ENCODE measurements at regions not wholly inside any gene's neighbourhood (a gene's known extent, or its start where the extent isn't known, plus 50 kb on each side); places are given as distances from the start of the nearest gene placed in this dataset.

DNA sequence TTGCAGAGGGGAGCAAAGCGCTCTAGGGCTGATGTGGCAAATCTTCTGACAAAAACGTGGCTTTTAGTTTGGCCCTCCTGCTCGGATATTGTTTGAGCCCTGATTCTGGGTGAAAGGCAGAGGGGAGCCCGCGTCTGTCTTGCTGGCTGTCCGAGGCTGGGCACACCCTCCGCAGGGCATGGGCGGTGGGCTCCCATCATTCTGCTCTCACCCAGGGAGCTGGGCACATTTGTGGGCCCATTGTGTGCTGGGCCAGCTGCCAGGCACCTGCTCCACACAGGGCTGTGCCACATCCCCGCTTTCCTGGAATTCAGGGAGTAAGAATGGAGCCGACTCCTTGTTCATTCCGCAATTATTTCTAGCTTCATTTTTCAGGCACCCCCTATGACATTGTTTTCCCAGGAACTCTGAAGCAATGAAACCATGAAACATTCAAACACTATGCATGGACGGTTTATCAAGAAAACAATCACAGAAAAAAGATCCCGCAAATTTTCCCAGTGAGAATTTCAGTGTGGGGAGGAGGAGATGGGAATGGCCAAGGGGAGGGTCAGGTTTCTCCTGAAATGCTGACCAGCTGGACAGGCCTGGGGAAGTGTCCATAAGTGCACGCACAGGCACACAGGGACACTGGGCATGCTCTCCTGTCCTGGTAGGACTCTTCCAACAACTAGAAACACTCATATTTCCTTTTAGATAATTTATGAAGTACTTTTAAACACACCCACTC, 341.1 kb downstream of the CXCL12 start:
- H3K36me3 Mint-ChIP-seq (ENCODE audit: low read depth): no peaks in the 10 kb centered on the region
- no peak overlapping the region for H3K4me3 Mint-ChIP-seq
- ATAC-seq (no peak), DNase-seq (no peak)
- H3K27ac Mint-ChIP-seq: no peak overlapping the region
- H3K4me1 Mint-ChIP-seq: peaks cover 4% of the 10 kb centered on the region
- H3K27me3 Mint-ChIP-seq: peaks cover 32% of the 10 kb centered on the region
- no peaks in the 10 kb centered on the region for H3K9me3 ChIP-seq (ENCODE audit: control insufficient read depth, low read length, poor library complexity, severe bottlenecking)

DNA sequence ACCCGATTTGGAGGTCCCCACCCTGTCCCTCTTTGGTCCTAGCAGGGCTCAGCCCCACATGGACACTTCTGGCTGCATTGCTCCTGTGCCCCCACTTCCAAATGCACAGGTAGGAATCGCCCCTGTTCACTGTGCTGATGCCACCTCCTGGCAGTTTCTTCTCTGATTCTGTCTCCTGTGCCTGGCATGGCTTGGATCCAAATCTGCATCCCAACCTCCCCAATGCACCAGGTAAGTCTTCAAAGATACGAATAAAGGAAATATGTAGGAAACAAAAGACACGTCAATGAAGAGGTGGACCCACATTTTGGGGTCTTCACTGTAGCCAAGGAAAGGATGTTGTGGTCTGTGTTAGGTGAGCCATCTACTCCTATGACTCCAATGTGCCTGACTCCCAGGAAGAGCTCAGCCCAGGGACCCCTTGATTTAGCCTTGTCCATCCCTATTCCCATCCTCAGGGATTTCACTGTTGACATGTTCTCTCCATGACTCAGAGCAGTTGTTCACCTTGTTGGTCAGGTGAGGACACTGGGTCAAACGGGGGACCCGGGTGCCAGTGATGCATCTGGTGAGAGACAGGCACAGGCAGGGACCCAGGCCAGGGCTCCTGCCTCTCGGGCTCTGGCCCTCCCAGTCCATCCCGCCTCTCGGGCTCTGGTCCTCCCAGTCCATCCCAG, 341.8 kb downstream of the CXCL12 start:
- DNase-seq (no peak), ATAC-seq (no peak)
- peaks cover 4% of the 10 kb centered on the region for H3K4me1 Mint-ChIP-seq
- H3K36me3 Mint-ChIP-seq (ENCODE audit: low read depth): no peaks in the 10 kb centered on the region
- H3K27me3 Mint-ChIP-seq: peaks cover 30% of the 10 kb centered on the region
- no peak overlapping the region for H3K27ac Mint-ChIP-seq
- no peak overlapping the region for H3K4me3 Mint-ChIP-seq
- no peaks in the 10 kb centered on the region for H3K9me3 ChIP-seq (ENCODE audit: control insufficient read depth, low read length, poor library complexity, severe bottlenecking)

DNA sequence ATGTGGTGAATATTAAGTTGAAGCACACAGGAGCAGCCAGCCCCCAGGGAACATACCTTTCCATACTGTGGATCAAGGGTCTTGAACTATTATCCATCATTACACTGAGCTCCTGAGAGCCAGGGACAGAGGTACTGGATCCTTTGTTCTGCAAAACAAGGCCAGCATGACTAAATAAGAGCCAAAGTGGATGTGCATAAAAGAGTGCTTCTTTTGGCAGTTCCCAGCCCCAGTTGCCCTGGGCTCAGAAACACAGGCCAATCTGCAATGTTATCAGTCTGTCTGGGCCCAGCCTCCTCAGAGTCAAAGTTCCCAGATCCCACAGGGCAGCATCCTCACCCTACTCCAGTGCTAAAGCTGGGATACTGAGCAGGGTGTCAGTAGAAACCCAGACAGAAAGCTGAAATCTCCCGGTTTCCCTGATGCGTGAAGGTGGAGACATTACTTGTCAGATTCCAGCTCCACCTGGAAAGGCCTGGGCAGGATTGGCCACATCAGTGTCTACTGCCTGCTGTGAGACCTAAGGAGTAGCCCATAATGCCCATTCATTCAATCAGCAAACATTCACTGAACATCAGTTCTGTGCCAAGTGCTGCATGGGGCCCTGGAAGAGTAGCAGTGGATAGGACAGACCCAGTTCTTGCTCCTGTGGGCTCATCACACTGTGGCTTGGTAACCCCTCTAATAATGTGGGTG, 342.7 kb downstream of the CXCL12 start:
- Mint-ChIP-seq H3K27me3 (peaks cover 21% of the 10 kb centered on the region), H3K36me3 (ENCODE audit: low read depth) (no peaks in the 10 kb centered on the region), H3K27ac (no peak overlapping the region), H3K4me1 (no peaks in the 10 kb centered on the region), H3K4me3 (no peak overlapping the region)
- ATAC-seq (no peak), DNase-seq (no peak)
- H3K9me3 ChIP-seq (ENCODE audit: control insufficient read depth, low read length, poor library complexity, severe bottlenecking): no peaks in the 10 kb centered on the region

DNA sequence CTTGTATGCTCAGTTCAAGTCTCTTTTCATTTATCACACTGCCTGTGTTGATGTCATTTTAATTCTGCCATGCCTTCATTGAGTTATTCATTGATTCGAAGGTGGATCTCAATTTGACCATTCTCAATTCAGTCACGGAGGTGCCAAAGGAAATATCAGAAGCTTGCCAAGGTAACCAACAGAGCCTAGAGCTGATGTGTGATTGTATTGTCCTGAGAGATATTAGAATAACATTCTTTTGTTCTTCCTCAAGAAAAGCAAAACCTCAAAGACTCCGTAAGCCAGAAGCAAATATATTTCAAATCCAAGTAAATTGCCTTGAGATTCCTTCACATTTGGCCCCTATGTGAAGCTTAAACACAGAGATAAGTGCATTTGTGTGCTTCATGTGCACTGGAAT, 345.3 kb downstream of the CXCL12 start:
- no peak overlapping the region for H3K4me3 Mint-ChIP-seq
- H3K36me3 Mint-ChIP-seq (ENCODE audit: low read depth): no peaks in the 10 kb centered on the region
- no peak for DNase-seq
- ATAC-seq: no peak
- H3K27me3 Mint-ChIP-seq: peaks cover 16% of the 10 kb centered on the region
- no peaks in the 10 kb centered on the region for H3K4me1 Mint-ChIP-seq
- no peak overlapping the region for H3K27ac Mint-ChIP-seq
- H3K9me3 ChIP-seq (ENCODE audit: control insufficient read depth, low read length, poor library complexity, severe bottlenecking): no peaks in the 10 kb centered on the region

DNA sequence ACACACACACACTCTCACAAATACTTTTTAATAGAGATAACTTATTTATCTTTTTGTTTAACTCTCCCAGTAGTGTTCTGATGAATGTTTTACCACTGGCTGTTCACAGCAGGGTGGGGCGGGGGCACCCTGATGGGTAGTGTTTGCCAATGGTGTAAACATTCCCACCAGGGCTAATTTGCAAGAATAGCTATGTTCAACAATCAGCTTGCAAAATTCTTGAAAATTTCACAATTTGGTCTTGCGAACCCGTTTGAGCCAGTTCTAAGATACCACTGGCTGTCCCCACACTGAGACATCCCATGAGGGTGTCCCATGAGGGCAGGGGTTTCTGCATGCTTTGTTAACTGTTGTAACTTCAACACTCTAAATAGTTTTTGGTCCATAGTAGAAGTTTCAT, 348.5 kb downstream of the CXCL12 start:
- ATAC-seq: no peak
- Mint-ChIP-seq H3K4me1 (no peaks in the 10 kb centered on the region), H3K4me3 (no peak overlapping the region), H3K27me3 (peaks cover 21% of the 10 kb centered on the region), H3K27ac (no peak overlapping the region), H3K36me3 (ENCODE audit: low read depth) (no peaks in the 10 kb centered on the region)
- H3K9me3 ChIP-seq (ENCODE audit: control insufficient read depth, low read length, poor library complexity, severe bottlenecking): no peaks in the 10 kb centered on the region
- DNase-seq: no peak

DNA sequence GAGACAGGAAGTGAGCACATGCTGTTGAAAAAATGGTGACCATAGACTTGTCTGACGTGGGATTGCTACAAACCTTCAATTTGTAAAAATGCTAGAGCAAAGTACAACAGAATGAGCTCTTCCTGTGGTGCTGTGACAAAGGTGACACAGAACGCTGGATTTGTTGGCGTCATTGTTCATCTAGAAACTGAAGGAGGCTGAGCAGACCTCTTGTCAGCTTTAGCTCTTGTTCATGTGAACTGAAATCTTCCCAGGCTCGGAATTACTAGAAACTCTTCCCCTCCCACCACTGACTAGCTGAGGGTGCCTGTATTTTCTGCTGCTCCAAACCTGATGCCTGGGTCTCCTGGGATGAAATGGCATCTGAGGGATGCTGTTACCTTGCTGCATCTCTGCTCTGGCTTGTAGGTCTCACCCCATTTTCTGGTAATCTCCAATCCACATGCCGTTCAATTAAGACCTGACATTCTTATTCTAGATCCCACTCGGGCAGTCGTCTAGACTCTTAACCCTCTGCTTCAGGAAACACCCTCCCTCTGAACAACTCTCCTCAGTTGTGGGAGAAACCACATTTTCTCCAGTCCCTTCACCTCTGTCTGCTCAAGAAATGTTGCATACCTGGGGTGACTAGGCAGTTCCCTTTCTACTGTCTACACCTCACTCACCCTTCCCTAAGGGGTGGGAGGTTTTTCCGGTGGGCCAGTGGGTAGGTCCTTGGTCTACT, 349.3 kb downstream of the CXCL12 start:
- Mint-ChIP-seq H3K4me1 (no peaks in the 10 kb centered on the region), H3K27ac (no peak overlapping the region), H3K36me3 (ENCODE audit: low read depth) (no peaks in the 10 kb centered on the region), H3K27me3 (peaks cover 21% of the 10 kb centered on the region), H3K4me3 (no peak overlapping the region)
- ATAC-seq (no peak), DNase-seq (no peak)
- no peaks in the 10 kb centered on the region for H3K9me3 ChIP-seq (ENCODE audit: control insufficient read depth, low read length, poor library complexity, severe bottlenecking)

DNA sequence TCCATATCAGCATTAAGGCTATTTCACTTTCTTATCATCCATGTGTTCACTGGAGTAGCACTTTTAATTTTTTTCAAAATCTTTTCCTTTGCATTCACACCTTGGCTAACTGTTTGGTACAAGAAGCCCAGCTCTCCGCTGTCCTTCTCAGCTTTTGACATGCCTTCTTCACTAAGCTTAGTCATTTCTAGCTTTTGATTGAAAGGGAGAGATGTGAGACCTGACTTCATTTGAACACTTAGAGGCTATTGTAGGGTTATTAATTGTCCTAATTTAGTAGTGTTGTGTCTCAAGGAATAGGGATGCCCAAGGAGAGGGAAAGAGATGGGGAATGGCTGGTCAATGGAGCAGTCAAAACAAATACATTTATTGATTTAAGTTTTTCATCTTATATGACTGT, 350.0 kb downstream of the CXCL12 start:
- no peak for DNase-seq
- no peak for ATAC-seq
- no peak overlapping the region for H3K4me3 Mint-ChIP-seq
- H3K27ac Mint-ChIP-seq: no peak overlapping the region
- H3K36me3 Mint-ChIP-seq (ENCODE audit: low read depth): no peaks in the 10 kb centered on the region
- H3K9me3 ChIP-seq (ENCODE audit: control insufficient read depth, low read length, poor library complexity, severe bottlenecking): no peaks in the 10 kb centered on the region
- H3K27me3 Mint-ChIP-seq: peaks cover 21% of the 10 kb centered on the region
- H3K4me1 Mint-ChIP-seq: no peaks in the 10 kb centered on the region

DNA sequence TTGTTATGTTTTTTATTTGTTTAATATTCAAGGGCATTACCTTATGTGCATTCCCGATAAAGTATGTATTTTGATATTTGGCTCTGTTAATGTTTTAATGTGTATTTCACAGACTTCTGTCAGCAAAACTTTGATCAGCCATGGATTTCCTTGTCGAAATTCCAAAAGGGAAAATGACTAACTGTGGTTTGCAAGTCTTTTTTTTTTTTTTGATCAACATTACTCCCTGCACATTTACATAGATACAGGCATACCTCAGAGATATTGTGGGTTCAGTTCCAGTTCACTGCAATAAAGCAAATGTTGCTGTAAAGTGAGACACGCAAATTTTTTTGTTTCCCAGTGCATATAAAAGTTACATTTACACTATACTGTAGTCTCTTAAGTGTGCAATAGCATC, 351.9 kb downstream of the CXCL12 start:
- no peak overlapping the region for H3K4me3 Mint-ChIP-seq
- no peak for ATAC-seq
- no peaks in the 10 kb centered on the region for H3K4me1 Mint-ChIP-seq
- H3K36me3 Mint-ChIP-seq (ENCODE audit: low read depth): no peaks in the 10 kb centered on the region
- no peaks in the 10 kb centered on the region for H3K9me3 ChIP-seq (ENCODE audit: control insufficient read depth, low read length, poor library complexity, severe bottlenecking)
- H3K27ac Mint-ChIP-seq: no peak overlapping the region
- H3K27me3 Mint-ChIP-seq: peaks cover 21% of the 10 kb centered on the region
- no peak for DNase-seq

DNA sequence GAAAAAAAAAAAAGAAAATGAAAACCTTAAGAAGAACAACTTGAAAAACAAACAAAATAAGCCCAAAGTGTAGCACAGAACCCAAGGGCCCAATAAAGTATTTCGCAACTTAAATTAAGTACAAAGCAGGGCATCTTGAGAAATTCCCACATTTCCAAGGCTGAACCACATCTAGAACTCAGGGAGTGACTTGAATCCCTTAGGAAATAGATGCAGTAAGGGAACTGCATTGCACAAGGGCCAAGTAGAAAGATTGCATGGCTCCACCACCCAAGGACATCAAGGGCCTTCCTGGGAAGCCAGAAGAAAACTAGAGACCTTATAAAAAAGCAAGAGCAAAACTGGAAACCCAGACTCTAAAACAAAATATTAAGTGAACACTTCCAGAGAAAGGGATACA, 352.7 kb downstream of the CXCL12 start:
- no peak for DNase-seq
- Mint-ChIP-seq H3K36me3 (ENCODE audit: low read depth) (no peaks in the 10 kb centered on the region), H3K27me3 (peaks cover 21% of the 10 kb centered on the region), H3K4me1 (no peaks in the 10 kb centered on the region), H3K4me3 (no peak overlapping the region), H3K27ac (no peak overlapping the region)
- ATAC-seq: no peak
- no peaks in the 10 kb centered on the region for H3K9me3 ChIP-seq (ENCODE audit: control insufficient read depth, low read length, poor library complexity, severe bottlenecking)

DNA sequence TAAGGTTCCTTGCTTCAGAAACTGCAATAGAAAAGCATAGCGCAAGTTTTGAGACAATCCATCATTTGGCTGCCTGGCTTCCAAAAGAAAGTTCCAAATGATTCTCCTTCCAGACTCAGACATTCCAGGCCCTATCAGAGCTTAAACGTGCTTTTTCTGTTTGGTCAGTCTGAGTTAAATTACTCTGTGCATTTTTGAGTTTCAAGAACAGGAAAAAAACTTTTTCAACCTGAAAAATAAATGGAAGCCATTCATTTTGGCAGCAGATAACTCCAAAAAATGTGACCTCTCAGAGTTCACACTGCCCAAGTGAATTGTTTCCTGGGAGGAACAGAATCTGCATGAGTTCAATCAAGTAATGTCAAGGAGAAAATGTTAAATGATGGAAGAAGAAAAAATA, 354.2 kb downstream of the CXCL12 start:
- Mint-ChIP-seq H3K4me1 (no peaks in the 10 kb centered on the region), H3K27ac (no peak overlapping the region), H3K36me3 (ENCODE audit: low read depth) (peaks cover 2% of the 10 kb centered on the region), H3K4me3 (no peak overlapping the region), H3K27me3 (peaks cover 25% of the 10 kb centered on the region)
- no peak for DNase-seq
- no peaks in the 10 kb centered on the region for H3K9me3 ChIP-seq (ENCODE audit: control insufficient read depth, low read length, poor library complexity, severe bottlenecking)
- ATAC-seq: no peak

DNA sequence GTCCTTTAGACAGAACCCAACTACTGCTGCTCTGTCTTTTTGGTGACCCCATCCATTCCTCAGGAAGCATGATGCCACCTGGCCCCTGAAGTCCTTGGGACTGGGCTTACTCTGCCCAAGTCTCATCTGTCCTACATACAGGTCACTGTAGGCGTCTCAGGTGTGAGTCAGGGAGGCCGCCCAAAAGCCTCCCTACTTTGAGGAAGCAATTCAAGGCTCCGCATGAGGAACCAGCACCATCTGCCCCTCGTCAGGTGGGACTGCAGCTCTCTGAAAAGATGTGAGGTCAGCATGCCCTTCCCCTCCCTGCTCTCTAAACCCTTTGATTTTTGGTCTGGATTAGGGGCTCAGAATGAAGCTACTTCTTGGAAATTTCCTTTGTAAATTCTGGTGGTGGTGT, 354.8 kb downstream of the CXCL12 start:
- no peak overlapping the region for H3K4me3 Mint-ChIP-seq
- ATAC-seq (peak; percentile 39), DNase-seq (no peak)
- no peaks in the 10 kb centered on the region for H3K9me3 ChIP-seq (ENCODE audit: control insufficient read depth, low read length, poor library complexity, severe bottlenecking)
- H3K27me3 Mint-ChIP-seq: peaks cover 29% of the 10 kb centered on the region
- peaks cover 2% of the 10 kb centered on the region for H3K36me3 Mint-ChIP-seq (ENCODE audit: low read depth)
- H3K4me1 Mint-ChIP-seq: no peaks in the 10 kb centered on the region
- H3K27ac Mint-ChIP-seq: no peak overlapping the region

DNA sequence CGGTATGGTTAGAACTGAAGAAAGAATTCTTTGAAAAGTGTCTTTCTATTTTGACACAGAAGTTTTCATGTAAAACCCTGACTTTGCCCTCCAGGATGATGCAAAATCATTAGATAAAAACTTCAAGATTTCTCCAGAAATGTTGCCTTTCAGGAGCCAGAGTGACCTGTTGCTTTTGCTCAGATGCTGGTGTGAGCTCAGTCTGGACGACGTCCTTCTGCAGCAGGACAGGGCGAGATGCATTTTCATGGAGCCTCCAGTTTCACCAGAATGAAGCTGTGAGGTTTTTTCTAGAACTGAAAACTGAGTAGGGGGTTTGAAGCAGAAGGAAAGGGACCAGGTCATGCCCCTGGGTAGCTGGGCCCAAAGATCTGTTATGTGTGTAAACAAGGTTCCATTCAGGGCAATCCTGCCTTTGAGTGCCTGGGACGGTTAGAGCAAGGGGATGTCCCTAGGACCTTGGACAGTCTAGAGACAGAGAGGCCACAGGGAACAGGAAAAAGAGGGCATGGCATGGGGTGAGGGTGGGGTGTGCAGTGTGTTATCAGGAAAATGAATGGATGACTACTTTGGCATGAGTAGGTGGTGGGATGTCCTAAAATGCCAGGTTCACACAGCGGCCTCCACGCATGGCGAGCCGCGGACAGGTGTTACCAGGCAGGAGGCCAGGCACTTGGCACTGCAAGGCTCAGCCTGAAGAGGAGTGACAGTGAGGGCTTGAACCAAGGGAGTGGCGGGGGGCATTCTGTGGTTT, 356.3 kb downstream of the CXCL12 start:
- Mint-ChIP-seq H3K36me3 (ENCODE audit: low read depth) (peaks cover 2% of the 10 kb centered on the region), H3K27me3 (peaks cover 35% of the 10 kb centered on the region), H3K27ac (no peak overlapping the region), H3K4me1 (no peaks in the 10 kb centered on the region), H3K4me3 (no peak overlapping the region)
- ATAC-seq (no peak), DNase-seq (no peak)
- H3K9me3 ChIP-seq (ENCODE audit: control insufficient read depth, low read length, poor library complexity, severe bottlenecking): no peaks in the 10 kb centered on the region

Data from T-helper 17 cell (primary cell).